GM10248 (cell line): ENCODE measurements at regions not wholly inside any gene's neighbourhood (a gene's known extent, or its start where the extent isn't known, plus 50 kb on each side); places are given as distances from the start of the nearest gene placed in this dataset.

Experiments used
- CTCF ChIA-PET: fragments of 300-600 bp; sonication (Branson Sonifier 250); formaldehyde crosslinking; extraction: SDS; loops from one replicate; lab custom pipeline; 2021; ENCODE audit warnings: antibody characterized with exemption; lab: Yijun Ruan, JAX
- POLR2A ChIA-PET: fragments of 350-650 bp; sonication (Branson Sonifier 250); formaldehyde crosslinking; extraction: SDS; loops from one replicate; lab custom pipeline; 2020; ENCODE audit warnings: antibody characterized with exemption; lab: Yijun Ruan, JAX
- DNase-seq: peaks from one replicate; pipeline ENCODE4 v3.0.0; 2012; ENCODE audit errors: extremely low spot score
- TF ChIP-seq, protein P1 (sequence below): IDR thresholded peaks from 2 replicates; pipeline ENCODE4 v1.5.1; 2012; ENCODE audit warnings: mild to moderate bottlenecking, low read depth; ENCODE audit errors: extremely low read depth, missing control alignments, control extremely low read depth

GRCh38 chr2:215769246-215769645 lies 244.1 kb downstream of the MREG start:
- ChIA-PET CTCF (no interaction called here), POLR2A (no interaction called here)
- TF ChIP-seq, protein P1, sequence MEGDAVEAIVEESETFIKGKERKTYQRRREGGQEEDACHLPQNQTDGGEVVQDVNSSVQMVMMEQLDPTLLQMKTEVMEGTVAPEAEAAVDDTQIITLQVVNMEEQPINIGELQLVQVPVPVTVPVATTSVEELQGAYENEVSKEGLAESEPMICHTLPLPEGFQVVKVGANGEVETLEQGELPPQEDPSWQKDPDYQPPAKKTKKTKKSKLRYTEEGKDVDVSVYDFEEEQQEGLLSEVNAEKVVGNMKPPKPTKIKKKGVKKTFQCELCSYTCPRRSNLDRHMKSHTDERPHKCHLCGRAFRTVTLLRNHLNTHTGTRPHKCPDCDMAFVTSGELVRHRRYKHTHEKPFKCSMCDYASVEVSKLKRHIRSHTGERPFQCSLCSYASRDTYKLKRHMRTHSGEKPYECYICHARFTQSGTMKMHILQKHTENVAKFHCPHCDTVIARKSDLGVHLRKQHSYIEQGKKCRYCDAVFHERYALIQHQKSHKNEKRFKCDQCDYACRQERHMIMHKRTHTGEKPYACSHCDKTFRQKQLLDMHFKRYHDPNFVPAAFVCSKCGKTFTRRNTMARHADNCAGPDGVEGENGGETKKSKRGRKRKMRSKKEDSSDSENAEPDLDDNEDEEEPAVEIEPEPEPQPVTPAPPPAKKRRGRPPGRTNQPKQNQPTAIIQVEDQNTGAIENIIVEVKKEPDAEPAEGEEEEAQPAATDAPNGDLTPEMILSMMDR: no peak
- DNase-seq: no peak

DNA sequence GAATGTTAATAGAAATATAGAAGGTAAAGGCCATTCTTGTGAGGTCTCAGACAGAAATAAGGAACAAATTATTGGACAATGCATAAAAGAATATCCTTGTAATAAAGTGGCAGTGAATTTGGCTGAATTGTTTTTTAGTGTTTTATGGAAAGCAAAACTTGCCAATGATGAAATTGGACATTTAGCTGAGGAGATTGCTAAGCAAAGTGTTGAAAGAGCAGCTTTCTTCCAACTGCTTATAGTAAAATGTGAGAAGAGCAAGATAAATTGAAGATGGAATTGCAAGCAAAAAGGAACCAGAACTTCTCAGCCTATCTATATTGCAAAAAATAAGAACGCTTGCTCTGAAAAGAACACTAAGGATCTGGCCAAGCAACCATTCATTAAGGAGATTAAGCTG lies 245.7 kb downstream of the MREG start:
- CTCF ChIA-PET: interaction anchor here (0.8 to 1.0 kb wide), 2 partner anchors 61 to 284 kb away, joined by 3 read pairs; no protein-coding TSS in a partner anchor
- TF ChIP-seq, protein P1: no peak
- no peak for DNase-seq
- POLR2A ChIA-PET: no interaction called here

GRCh38 chr2:215765729-215766360 lies 247.5 kb downstream of the MREG start:
- POLR2A ChIA-PET: no interaction called here
- TF ChIP-seq, protein P1: no peak
- CTCF ChIA-PET: interaction anchor here (0.8 to 2.6 kb wide), 7 partner anchors 8 to 35 kb away, joined by 3 to 12 read pairs (median 4); no protein-coding TSS in a partner anchor
- DNase-seq: no peak

DNA sequence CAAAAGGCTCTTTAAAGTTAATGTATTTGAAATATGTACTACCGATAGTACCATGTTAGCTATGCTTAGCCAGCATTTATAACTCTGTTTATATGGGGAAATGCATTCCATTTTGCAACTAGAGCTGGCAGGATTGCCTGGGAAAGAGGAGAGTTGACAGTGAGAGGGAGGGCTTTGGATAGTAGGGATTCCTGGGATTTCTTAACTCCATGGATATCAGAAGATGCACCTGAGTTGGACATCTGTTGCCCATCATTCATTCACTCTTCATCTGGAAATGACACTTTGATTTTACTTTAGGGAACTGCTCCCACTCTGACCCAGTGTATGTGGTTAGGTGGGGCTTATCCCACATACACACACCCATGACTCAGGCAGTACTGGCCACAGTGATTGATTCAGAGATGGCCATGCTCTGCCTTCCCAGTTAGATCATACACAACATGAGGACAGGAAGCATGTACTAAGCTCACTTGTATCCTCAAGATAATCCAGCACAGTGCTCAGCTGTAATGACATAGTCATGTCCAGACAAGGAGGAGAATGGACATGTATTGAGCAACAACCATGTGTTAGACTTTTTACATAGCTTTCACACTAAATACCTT lies 248.8 kb downstream of the MREG start:
- TF ChIP-seq, protein P1: no peak
- ChIA-PET POLR2A (no interaction called here), CTCF (interaction anchor here (0.8 to 2.6 kb wide), 5 partner anchors 10 to 19 kb away, joined by 3 to 12 read pairs (median 3); no protein-coding TSS in a partner anchor)
- no peak for DNase-seq

DNA sequence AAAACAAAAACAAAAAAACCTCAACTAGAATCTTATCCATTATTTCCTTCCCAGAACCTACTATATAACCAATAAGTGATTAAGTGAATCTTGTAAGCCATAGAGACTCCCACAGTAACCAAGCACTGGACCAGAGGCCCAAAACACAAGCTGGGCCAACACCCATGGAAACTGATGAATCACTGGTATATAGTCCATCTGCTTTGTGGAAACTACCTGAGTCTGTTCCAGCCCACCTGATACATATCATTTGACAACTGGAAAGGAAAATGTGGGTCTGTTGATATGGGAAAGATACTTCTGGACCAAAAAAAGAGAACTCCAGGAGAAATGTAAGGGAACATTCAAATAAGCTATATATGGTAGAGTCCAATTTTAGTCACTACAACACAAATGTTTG lies 252.8 kb downstream of the MREG start:
- no peak for DNase-seq
- ChIA-PET POLR2A (no interaction called here), CTCF (interaction anchor here (0.9 to 1.7 kb wide), 3 partner anchors 9 to 35 kb away, joined by 3 to 4 read pairs (median 3); no protein-coding TSS in a partner anchor)
- TF ChIP-seq, protein P1: no peak

DNA sequence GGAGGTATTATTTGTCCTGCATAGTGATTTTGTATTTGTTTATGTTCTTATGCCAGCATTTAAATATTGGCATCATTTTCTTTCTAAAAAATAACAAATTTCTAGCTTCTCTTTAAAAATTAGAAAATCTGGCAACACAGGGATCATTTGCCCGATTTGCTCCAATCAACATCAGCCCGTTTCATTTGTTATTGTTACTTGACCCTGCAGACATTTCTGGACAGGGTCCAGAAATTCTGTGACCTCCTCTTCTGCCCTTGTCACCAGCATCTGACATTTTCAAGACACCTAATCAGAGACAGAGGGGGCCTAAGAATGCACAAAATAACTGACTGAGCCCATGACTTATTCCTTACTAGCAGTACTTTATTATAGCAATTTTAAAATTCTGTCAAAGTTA lies 253.3 kb downstream of the MREG start:
- DNase-seq: no peak
- TF ChIP-seq, protein P1: no peak
- POLR2A ChIA-PET: no interaction called here
- CTCF ChIA-PET: interaction anchor here (0.9 to 1.7 kb wide), 3 partner anchors 9 to 35 kb away, joined by 3 to 4 read pairs (median 3); no protein-coding TSS in a partner anchor
